Neural crest cell (in vitro differentiated cells): ENCODE measurements at regions not wholly inside any gene's neighbourhood (a gene's known extent, or its start where the extent isn't known, plus 50 kb on each side); places are given as distances from the start of the nearest gene placed in this dataset.

Experiments used
- DNase-seq: peaks from one replicate; pipeline ENCODE4 v3.0.0; 2021; ENCODE audit warnings: low read depth, mixed read lengths, low spot score
- H3K27ac Mint-ChIP-seq: one replicate; pipeline ENCODE4 v1.8.0; 2021; ENCODE audit warnings: mild to moderate bottlenecking, mixed read lengths; ENCODE audit not compliant: unreplicated experiment
- H3K27me3 Mint-ChIP-seq: 2 replicates; pipeline ENCODE4 v1.8.0; 2021; ENCODE audit warnings: low read depth, mild to moderate bottlenecking, mixed read lengths
- H3K36me3 Mint-ChIP-seq: 2 replicates; pipeline ENCODE4 v1.8.0; 2021; ENCODE audit warnings: low read depth, mild to moderate bottlenecking, mixed read lengths
- H3K4me1 Mint-ChIP-seq: 2 replicates; pipeline ENCODE4 v1.8.0; 2021; ENCODE audit warnings: mixed read lengths
- H3K4me3 Mint-ChIP-seq: one replicate; pipeline ENCODE4 v1.8.0; 2021; ENCODE audit warnings: mild to moderate bottlenecking, mixed read lengths
- H3K9me3 Mint-ChIP-seq: 2 replicates; pipeline ENCODE4 v1.8.0; 2021; ENCODE audit warnings: mixed read lengths
- CTCF ChIP-seq: fragments of 200-600 bp; sonication (generic); conservative IDR thresholded peaks from 2 replicates; pipeline ENCODE4 v1.5.0; 2021; ENCODE audit warnings: antibody characterized with exemption, mild to moderate bottlenecking

GRCh38 chr3:166307756-166308350 lies 470.6 kb upstream of the BCHE start:
- H3K4me3 Mint-ChIP-seq, result no peak overlapping the region
- H3K9me3 Mint-ChIP-seq, result no peaks in the 10 kb centered on the region
- no peak overlapping the region for H3K27ac Mint-ChIP-seq
- TF ChIP-seq CTCF, result no peak
- DNase-seq, result no peak
- H3K4me1 Mint-ChIP-seq, result no peaks in the 10 kb centered on the region
- no peaks in the 10 kb centered on the region for H3K36me3 Mint-ChIP-seq
- no peaks in the 10 kb centered on the region for H3K27me3 Mint-ChIP-seq

GRCh38 chr3:166304584-166304983 lies 467.4 kb upstream of the BCHE start:
- H3K4me3 Mint-ChIP-seq, result no peak overlapping the region
- no peaks in the 10 kb centered on the region for H3K36me3 Mint-ChIP-seq
- no peak for TF ChIP-seq CTCF
- H3K27me3 Mint-ChIP-seq, result no peaks in the 10 kb centered on the region
- no peaks in the 10 kb centered on the region for H3K9me3 Mint-ChIP-seq
- no peaks in the 10 kb centered on the region for H3K4me1 Mint-ChIP-seq
- DNase-seq, result no peak
- no peak overlapping the region for H3K27ac Mint-ChIP-seq

GRCh38 chr3:166303681-166304080 lies 466.5 kb upstream of the BCHE start:
- Mint-ChIP-seq H3K36me3 (no peaks in the 10 kb centered on the region), H3K27me3 (no peaks in the 10 kb centered on the region), H3K27ac (no peak overlapping the region), H3K9me3 (no peaks in the 10 kb centered on the region), H3K4me1 (no peaks in the 10 kb centered on the region), H3K4me3 (no peak overlapping the region)
- TF ChIP-seq CTCF, result no peak
- DNase-seq, result no peak

GRCh38 chr3:166302331-166302730 lies 465.1 kb upstream of the BCHE start:
- Mint-ChIP-seq H3K9me3 (no peaks in the 10 kb centered on the region), H3K4me1 (no peaks in the 10 kb centered on the region), H3K27ac (no peak overlapping the region), H3K36me3 (no peaks in the 10 kb centered on the region), H3K4me3 (no peak overlapping the region), H3K27me3 (no peaks in the 10 kb centered on the region)
- TF ChIP-seq CTCF, result no peak
- no peak for DNase-seq

GRCh38 chr3:166296179-166296783 lies 459.1 kb upstream of the BCHE start:
- H3K4me1 Mint-ChIP-seq, result peaks cover 5% of the 10 kb centered on the region
- H3K27ac Mint-ChIP-seq, result no peak overlapping the region

More at GRCh38 chr3:166296179-166296783, 459.1 kb upstream of the BCHE start:
- Mint-ChIP-seq H3K27me3 (no peaks in the 10 kb centered on the region), H3K4me3 (no peak overlapping the region), H3K9me3 (no peaks in the 10 kb centered on the region), H3K36me3 (no peaks in the 10 kb centered on the region)
- no peak for TF ChIP-seq CTCF
- no peak for DNase-seq
